ENCODE measurements at regions not wholly inside any gene's neighbourhood (a gene's known extent, or its start where the extent isn't known, plus 50 kb on each side); places are given as distances from the start of the nearest gene placed in this dataset.

DNA sequence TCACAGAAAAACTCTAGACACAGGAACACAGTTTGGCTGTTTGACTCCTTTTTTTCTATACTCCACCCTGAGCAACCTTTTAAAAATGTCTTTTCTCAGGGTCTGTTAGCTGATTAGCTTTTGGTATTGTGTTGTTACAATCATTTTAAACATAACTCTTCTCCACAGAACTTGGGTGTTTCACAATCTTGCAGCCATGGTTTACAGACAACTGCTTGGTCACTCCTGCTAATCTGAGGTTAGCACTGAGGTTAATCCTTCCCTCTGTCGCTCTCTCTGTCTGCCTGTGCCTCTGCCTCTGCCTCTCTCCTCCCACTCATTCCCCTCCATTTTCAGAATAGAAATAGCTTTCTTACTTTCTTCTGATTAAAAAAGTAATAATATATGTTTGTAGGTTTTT, 62.4 kb upstream of the ZBED5 start:
- TF ChIP-seq, protein P1, sequence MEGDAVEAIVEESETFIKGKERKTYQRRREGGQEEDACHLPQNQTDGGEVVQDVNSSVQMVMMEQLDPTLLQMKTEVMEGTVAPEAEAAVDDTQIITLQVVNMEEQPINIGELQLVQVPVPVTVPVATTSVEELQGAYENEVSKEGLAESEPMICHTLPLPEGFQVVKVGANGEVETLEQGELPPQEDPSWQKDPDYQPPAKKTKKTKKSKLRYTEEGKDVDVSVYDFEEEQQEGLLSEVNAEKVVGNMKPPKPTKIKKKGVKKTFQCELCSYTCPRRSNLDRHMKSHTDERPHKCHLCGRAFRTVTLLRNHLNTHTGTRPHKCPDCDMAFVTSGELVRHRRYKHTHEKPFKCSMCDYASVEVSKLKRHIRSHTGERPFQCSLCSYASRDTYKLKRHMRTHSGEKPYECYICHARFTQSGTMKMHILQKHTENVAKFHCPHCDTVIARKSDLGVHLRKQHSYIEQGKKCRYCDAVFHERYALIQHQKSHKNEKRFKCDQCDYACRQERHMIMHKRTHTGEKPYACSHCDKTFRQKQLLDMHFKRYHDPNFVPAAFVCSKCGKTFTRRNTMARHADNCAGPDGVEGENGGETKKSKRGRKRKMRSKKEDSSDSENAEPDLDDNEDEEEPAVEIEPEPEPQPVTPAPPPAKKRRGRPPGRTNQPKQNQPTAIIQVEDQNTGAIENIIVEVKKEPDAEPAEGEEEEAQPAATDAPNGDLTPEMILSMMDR (IDR thresholded peaks at IDR 0.05; ENCODE audit: insufficient read depth, low read length, severe bottlenecking) = no peak
- DNase-seq (ENCODE audit: low read depth) (no peak), FAIRE-seq (no peak)
- Histone ChIP-seq H3K27me3 (ENCODE audit: control insufficient read depth, insufficient read depth, low read length) (no peaks in the 10 kb centered on the region), H3K36me3 (ENCODE audit: control insufficient read depth, insufficient read depth, low read length) (no peaks in the 10 kb centered on the region), H3K4me3 (ENCODE audit: low read depth, low read length) (no peak overlapping the region)

GRCh38 chr11:10918698-10919097, 60.8 kb upstream of the ZBED5 start:
- DNase-seq (ENCODE audit: low read depth) (peak; percentile 49), FAIRE-seq (no peak)
- Histone ChIP-seq H3K36me3 (ENCODE audit: control insufficient read depth, insufficient read depth, low read length) (no peaks in the 10 kb centered on the region), H3K4me3 (ENCODE audit: low read depth, low read length) (no peak overlapping the region), H3K27me3 (ENCODE audit: control insufficient read depth, insufficient read depth, low read length) (no peaks in the 10 kb centered on the region)
- TF ChIP-seq, protein P1 (IDR thresholded peaks at IDR 0.05; ENCODE audit: insufficient read depth, low read length, severe bottlenecking) = no peak

DNA sequence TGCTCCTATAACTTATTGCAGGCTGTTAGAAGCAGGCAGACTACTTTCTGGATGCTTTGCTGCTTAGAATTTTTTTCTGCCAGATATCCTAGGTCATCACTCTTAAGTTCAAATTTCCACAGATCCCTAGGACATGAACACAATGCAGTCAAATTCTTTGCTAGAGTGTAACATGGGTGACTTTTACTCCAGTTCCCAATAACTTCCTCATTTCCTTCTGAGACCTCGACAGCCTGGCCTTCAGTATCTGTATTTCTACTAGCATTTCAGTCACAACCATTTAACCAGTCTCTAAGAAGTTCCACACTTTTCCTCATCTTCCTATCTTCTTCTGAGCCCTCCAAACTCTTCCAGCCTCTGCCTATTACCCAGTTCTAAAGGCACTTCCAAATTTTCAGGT, 60.4 kb upstream of the ZBED5 start:
- H3K4me3 ChIP-seq (ENCODE audit: low read depth, low read length) = no peak overlapping the region
- H3K27me3 ChIP-seq (ENCODE audit: control insufficient read depth, insufficient read depth, low read length) = no peaks in the 10 kb centered on the region
- DNase-seq (ENCODE audit: low read depth) (no peak), FAIRE-seq (no peak)
- TF ChIP-seq, protein P1 (IDR thresholded peaks at IDR 0.05; ENCODE audit: insufficient read depth, low read length, severe bottlenecking) = no peak
- H3K36me3 ChIP-seq (ENCODE audit: control insufficient read depth, insufficient read depth, low read length) = no peaks in the 10 kb centered on the region

GRCh38 chr11:10917802-10918201, 59.9 kb upstream of the ZBED5 start:
- TF ChIP-seq, protein P1 (IDR thresholded peaks at IDR 0.05; ENCODE audit: insufficient read depth, low read length, severe bottlenecking) = no peak
- Histone ChIP-seq H3K4me3 (ENCODE audit: low read depth, low read length) (no peak overlapping the region), H3K36me3 (ENCODE audit: control insufficient read depth, insufficient read depth, low read length) (no peaks in the 10 kb centered on the region), H3K27me3 (ENCODE audit: control insufficient read depth, insufficient read depth, low read length) (no peaks in the 10 kb centered on the region)
- DNase-seq (ENCODE audit: low read depth) (no peak), FAIRE-seq (no peak)

- H3K36me3 ChIP-seq (ENCODE audit: control insufficient read depth, insufficient read depth, low read length) = no peaks in the 10 kb centered on the region
- H3K4me3 ChIP-seq (ENCODE audit: low read depth, low read length) = no peak overlapping the region
- H3K27me3 ChIP-seq (ENCODE audit: control insufficient read depth, insufficient read depth, low read length) = no peaks in the 10 kb centered on the region
- TF ChIP-seq, protein P1 (IDR thresholded peaks at IDR 0.05; ENCODE audit: insufficient read depth, low read length, severe bottlenecking) = no peak
- no peak for FAIRE-seq
- DNase-seq (ENCODE audit: low read depth) = peak; percentile 85
Measured at GRCh38 chr11:10916665-10917064, 58.8 kb upstream of the ZBED5 start.

GRCh38 chr11:10914050-10914449, 56.2 kb upstream of the ZBED5 start:
- Histone ChIP-seq H3K36me3 (ENCODE audit: control insufficient read depth, insufficient read depth, low read length) (no peaks in the 10 kb centered on the region), H3K4me3 (ENCODE audit: low read depth, low read length) (no peak overlapping the region), H3K27me3 (ENCODE audit: control insufficient read depth, insufficient read depth, low read length) (no peaks in the 10 kb centered on the region)
- TF ChIP-seq, protein P1 (IDR thresholded peaks at IDR 0.05; ENCODE audit: insufficient read depth, low read length, severe bottlenecking) = no peak
- DNase-seq (ENCODE audit: low read depth) (no peak), FAIRE-seq (no peak)

All from bronchial epithelial cell (primary cell).